WI38 (cell line): ENCODE measurements at regions not wholly inside any gene's neighbourhood (a gene's known extent, or its start where the extent isn't known, plus 50 kb on each side); places are given as distances from the start of the nearest gene placed in this dataset.
"Not testable (repeated sequence)": the region's sequence is repeated elsewhere in the genome, so short reads cannot be mapped to it uniquely, and the experiment has no call there.

Experiments
- H3K4me3 ChIP-seq: 2 replicates; pipeline ENCODE4 v1.5.1; 2011; ENCODE audit warnings: low read depth, mild to moderate bottlenecking, control low read depth, low read length
- TF ChIP-seq, protein P1 (sequence below): IDR thresholded peaks from 2 replicates; pipeline ENCODE4 v1.5.1; 2012; ENCODE audit warnings: low read depth, mild to moderate bottlenecking, control low read depth, low read length

DNA sequence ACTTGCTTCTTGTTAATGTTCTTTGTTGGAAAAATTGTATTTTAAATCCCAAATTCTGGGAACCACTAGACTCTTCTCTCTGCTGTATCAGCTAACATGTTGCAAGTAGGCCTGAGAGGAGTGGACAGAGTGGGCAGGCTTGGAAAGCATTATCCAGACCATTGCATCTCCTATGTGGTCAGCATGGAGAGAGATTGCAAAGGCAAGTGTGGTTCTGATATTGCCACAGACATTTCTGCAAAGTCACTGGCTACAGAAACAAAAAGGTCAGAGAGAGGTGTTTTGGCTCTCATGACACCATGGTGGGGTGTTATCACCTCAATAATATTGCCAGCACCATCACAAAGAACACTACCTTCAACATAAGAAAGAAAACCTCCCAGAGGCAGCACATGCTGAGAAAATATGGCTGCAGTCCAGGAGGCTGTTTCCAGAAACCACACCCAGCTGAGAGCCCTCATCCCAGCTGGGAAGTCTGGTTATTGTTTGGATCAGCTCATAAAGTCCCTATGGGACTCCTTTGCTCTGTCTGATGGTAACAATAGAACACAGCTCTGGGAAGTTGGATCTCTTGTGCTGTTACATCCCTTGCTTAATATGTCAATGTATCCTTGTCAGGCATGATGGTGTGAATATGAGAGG is 78.2 kb upstream of the TBX18 start:
- TF ChIP-seq, protein P1, sequence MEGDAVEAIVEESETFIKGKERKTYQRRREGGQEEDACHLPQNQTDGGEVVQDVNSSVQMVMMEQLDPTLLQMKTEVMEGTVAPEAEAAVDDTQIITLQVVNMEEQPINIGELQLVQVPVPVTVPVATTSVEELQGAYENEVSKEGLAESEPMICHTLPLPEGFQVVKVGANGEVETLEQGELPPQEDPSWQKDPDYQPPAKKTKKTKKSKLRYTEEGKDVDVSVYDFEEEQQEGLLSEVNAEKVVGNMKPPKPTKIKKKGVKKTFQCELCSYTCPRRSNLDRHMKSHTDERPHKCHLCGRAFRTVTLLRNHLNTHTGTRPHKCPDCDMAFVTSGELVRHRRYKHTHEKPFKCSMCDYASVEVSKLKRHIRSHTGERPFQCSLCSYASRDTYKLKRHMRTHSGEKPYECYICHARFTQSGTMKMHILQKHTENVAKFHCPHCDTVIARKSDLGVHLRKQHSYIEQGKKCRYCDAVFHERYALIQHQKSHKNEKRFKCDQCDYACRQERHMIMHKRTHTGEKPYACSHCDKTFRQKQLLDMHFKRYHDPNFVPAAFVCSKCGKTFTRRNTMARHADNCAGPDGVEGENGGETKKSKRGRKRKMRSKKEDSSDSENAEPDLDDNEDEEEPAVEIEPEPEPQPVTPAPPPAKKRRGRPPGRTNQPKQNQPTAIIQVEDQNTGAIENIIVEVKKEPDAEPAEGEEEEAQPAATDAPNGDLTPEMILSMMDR, result no peak
- no peak overlapping the region for H3K4me3 ChIP-seq

GRCh38 chr6:84837068-84837866 is 72.9 kb upstream of the TBX18 start:
- not testable (repeated sequence) for H3K4me3 ChIP-seq

- TF ChIP-seq, protein P1, result no peak
Measured at GRCh38 chr6:84836366-84836765, 72.0 kb upstream of the TBX18 start.

DNA sequence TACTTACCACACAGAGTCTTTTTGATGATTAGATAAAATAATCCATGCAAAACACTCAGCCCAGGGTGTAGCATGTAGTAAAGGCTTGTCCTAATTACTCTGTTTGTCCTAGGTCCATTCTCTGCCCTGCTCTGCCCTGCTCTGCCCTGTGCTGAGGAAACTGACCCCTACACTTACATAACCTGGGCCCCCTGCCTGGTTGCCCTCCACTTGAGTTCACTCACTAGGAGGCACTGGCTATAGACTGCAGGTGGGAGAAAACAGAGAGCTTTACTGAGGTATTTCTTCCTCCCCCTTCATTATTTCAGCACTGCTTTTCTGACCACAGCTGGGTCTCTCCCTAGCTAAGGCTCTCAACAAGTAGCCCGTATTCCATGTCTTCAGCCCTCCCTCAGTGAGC is 70.9 kb upstream of the TBX18 start:
- TF ChIP-seq, protein P1, result no peak
- no peak overlapping the region for H3K4me3 ChIP-seq

More at GRCh38 chr6:84836366-84836765, 72.0 kb upstream of the TBX18 start:
- H3K4me3 ChIP-seq, result no peak overlapping the region

GRCh38 chr6:84831924-84832323 is 67.5 kb upstream of the TBX18 start:
- not testable (repeated sequence) for H3K4me3 ChIP-seq

DNA sequence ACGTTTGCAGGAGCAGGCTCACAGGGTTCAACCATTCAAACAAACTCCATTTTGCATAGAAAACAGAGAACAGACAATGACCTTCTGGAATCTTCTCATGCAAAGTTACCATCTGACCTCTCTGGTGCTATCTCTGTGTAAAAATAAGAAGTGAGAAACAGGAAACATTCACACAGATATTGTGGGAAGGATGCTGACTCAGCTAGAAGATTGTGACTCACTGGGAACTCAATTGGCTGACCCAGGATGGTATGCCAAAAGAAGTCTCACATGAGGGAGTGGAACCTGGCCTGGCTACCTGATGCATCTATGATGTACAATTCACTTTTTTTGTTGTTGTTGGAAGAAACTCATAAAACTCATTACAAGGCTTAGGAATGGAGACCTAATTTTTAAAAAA is 61.1 kb upstream of the TBX18 start:
- TF ChIP-seq, protein P1, result no peak
- H3K4me3 ChIP-seq, result no peak overlapping the region

GRCh38 chr6:84821314-84821713 is 56.9 kb upstream of the TBX18 start:
- not testable (repeated sequence) for H3K4me3 ChIP-seq

- H3K4me3 ChIP-seq, result no peak overlapping the region
- TF ChIP-seq, protein P1, result no peak
Measured at GRCh38 chr6:84816741-84817140, 52.3 kb upstream of the TBX18 start.
